Skeletal muscle satellite cell (primary cell): ENCODE measurements at regions not wholly inside any gene's neighbourhood (a gene's known extent, or its start where the extent isn't known, plus 50 kb on each side); places are given as distances from the start of the nearest gene placed in this dataset.
"Not testable (repeated sequence)": the region's sequence is repeated elsewhere in the genome, so short reads cannot be mapped to it uniquely, and the experiment has no call there.

Source experiments
- H3K27me3 ChIP-seq: 2 replicates; pipeline ENCODE4 v1.7.0; 2013; ENCODE audit warnings: low read length; ENCODE audit not compliant: control insufficient read depth, insufficient read depth
- H3K36me3 ChIP-seq: 2 replicates; pipeline ENCODE4 v1.7.0; 2013; ENCODE audit warnings: mild to moderate bottlenecking, control low read depth, low read length; ENCODE audit not compliant: insufficient read depth
- H3K4me1 ChIP-seq: 2 replicates; pipeline ENCODE4 v1.7.0; 2013; ENCODE audit warnings: low read length; ENCODE audit not compliant: control insufficient read depth, insufficient read depth
- H3K4me2 ChIP-seq: 2 replicates; pipeline ENCODE4 v1.7.0; 2013; ENCODE audit warnings: mild to moderate bottlenecking, low read length
- H3K4me3 ChIP-seq: 2 replicates; pipeline ENCODE4 v1.7.0; 2013; ENCODE audit warnings: low read length
- H3K9ac ChIP-seq: 2 replicates; pipeline ENCODE4 v1.7.0; 2013; ENCODE audit warnings: mild to moderate bottlenecking, low read depth, low read length, moderate library complexity
- H3K9me3 ChIP-seq: replicated peaks from 2 replicates; pipeline ENCODE4 v1.7.0; 2013; ENCODE audit warnings: mild to moderate bottlenecking, control low read depth, low read length

DNA sequence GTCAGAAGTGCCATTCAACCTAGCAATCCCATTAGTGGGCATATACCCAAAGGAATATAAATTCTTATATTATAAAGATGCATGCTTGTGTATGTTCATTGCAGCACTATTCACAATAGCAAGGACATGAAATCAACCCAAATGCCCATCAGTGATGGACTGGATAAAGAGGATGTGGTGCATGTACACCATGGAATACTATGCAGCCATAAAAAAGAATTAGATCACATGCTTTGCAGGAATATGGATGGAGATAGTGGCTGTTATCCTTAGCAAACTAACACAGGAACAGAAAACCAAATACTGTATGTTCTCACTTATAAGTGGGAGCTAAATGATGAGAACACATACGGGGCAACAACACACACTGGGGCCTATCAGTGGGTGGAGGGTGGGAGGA, 75.5 kb upstream of the UCN3 start:
- H3K9me3 ChIP-seq, H3K4me3 ChIP-seq, H3K4me2 ChIP-seq, H3K27me3 ChIP-seq, H3K9ac ChIP-seq, H3K36me3 ChIP-seq: not testable (repeated sequence)
- peaks cover 30% of the 10 kb centered on the region for H3K4me1 ChIP-seq

DNA sequence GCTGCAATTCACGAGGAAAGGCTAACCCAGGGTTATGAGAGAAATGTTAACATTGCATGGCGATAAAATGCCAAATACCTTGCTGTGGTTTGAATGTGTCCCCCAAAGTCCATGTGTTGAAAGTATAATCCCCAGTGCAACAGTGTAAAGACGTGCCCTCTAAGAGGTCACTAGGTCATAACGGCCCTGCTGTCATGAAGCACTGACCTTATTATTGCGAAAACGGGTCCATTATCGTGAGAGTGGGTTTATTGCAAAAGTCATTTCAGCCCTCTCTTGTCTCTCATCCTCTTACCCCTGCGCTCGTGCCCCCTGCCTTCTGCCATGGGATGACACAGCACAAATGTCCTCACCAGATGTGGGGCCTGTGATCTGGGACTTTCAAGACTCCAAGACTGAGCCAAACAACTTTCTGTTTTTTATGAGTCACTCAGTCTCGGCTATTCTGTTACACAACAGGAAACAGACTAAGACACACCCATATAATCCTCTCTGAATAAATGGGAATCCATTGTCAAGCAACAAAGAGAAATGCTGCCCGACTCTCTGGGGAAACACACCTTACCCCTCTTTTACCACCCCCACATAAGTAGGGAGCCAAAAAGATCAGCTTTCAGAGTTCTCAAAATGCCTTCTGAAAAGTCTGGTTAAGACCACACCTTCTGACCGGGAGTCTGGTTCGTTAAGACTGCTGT, 73.1 kb upstream of the UCN3 start:
- Histone ChIP-seq H3K4me1 (peaks cover 23% of the 10 kb centered on the region), H3K4me3 (peak overlapping the region; percentile 12), H3K36me3 (no peaks in the 10 kb centered on the region), H3K9ac (peak overlapping the region; percentile 45), H3K4me2 (peak overlapping the region; percentile 52), H3K9me3 (no peaks in the 10 kb centered on the region), H3K27me3 (no peaks in the 10 kb centered on the region)

- H3K27me3 ChIP-seq, result no peaks in the 10 kb centered on the region
- peak overlapping the region; percentile 45 for H3K9ac ChIP-seq
- no peaks in the 10 kb centered on the region for H3K9me3 ChIP-seq
- H3K36me3 ChIP-seq, result no peaks in the 10 kb centered on the region
- H3K4me1 ChIP-seq, result peaks cover 23% of the 10 kb centered on the region
- H3K4me3 ChIP-seq, result peak overlapping the region; percentile 12
- peak overlapping the region; percentile 52 for H3K4me2 ChIP-seq
Observed at GRCh38 chr10:5292196-5292735, 72.5 kb upstream of the UCN3 start.

DNA sequence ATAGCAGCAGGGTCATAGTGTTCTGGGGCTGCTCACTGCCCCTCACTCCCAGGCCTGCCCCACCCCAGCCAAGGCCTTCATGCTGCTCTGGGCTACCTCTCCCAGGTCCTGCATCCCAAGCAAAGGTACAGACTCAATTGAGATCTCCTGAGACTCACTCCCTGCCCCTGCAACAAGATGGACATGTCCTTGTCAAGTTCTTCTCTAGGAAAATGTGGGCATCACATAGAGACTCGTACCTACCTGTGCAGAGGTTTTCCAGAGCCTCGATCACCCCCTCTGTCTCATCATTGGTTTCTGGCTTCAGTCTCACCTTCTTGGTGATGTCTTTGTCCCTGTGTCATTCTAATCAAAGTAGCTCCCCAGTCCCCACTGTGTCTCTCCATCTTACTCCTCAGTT, 71.8 kb upstream of the UCN3 start:
- H3K9ac ChIP-seq, H3K4me3 ChIP-seq, H3K27me3 ChIP-seq, H3K4me2 ChIP-seq, H3K36me3 ChIP-seq, H3K9me3 ChIP-seq: not testable (repeated sequence)
- H3K4me1 ChIP-seq, result peaks cover 25% of the 10 kb centered on the region

DNA sequence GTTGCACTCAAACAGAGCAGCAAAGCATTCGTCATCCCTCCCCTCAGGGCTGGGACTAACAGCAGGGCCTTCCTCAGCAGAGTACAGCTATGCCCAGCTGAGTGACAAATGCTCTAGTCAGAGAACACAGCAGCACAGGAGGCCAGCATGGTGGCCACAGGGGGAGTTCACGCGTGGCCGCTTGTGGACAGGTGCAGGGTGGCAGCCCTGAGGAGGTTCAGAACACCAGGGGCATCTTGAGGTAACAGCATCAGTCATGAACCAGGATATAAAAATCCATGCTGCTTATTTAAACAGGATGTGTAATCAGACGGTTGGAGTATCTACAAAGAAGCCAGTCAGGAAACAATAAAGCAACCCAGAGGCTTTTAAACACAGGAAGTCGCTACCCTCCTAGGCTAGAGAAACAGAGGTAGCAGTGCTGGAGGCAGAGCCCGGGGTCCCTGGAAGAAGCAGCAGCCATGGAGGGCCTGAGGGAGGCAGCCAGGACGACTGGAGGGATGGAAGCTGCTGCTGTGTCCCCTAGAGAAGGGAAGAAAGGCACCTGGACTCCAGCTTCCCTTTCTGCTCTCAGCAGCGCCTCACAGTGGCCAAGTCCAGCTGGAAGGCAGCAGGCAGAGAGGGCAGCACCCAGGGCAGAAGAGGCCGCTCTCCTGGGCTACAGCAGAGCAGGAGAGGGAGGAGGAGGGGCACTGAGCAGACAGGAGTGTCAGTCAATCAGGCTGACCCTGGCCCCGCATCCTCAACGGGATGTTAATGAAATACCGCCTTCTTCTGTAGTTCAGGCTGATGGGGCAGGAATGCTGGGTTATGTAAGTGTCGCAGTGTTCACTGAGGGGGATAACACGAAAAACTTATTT, 70.8 kb upstream of the UCN3 start:
- H3K4me1 ChIP-seq, result peaks cover 25% of the 10 kb centered on the region
- H3K9me3 ChIP-seq, result no peaks in the 10 kb centered on the region
- H3K27me3 ChIP-seq, result no peaks in the 10 kb centered on the region
- H3K9ac ChIP-seq, result no peak overlapping the region
- H3K4me2 ChIP-seq, result no peak overlapping the region
- H3K4me3 ChIP-seq, result no peak overlapping the region
- no peaks in the 10 kb centered on the region for H3K36me3 ChIP-seq

- Histone ChIP-seq H3K36me3 (no peaks in the 10 kb centered on the region), H3K27me3 (no peaks in the 10 kb centered on the region), H3K4me2 (no peak overlapping the region), H3K4me3 (no peak overlapping the region), H3K9me3 (no peaks in the 10 kb centered on the region), H3K4me1 (peaks cover 10% of the 10 kb centered on the region), H3K9ac (no peak overlapping the region)
Observed at GRCh38 chr10:5297466-5297865, 67.3 kb upstream of the UCN3 start.

- Histone ChIP-seq H3K36me3 (no peaks in the 10 kb centered on the region), H3K4me2 (no peak overlapping the region), H3K9ac (no peak overlapping the region), H3K27me3 (no peaks in the 10 kb centered on the region), H3K4me1 (peaks cover 9% of the 10 kb centered on the region), H3K4me3 (no peak overlapping the region), H3K9me3 (no peaks in the 10 kb centered on the region)
Observed at GRCh38 chr10:5297996-5298395, 66.8 kb upstream of the UCN3 start.

GRCh38 chr10:5299950-5300349, 64.8 kb upstream of the UCN3 start:
- H3K4me2 ChIP-seq, result no peak overlapping the region
- H3K9ac ChIP-seq, result no peak overlapping the region
- no peaks in the 10 kb centered on the region for H3K9me3 ChIP-seq
- H3K4me1 ChIP-seq, result peaks cover 2% of the 10 kb centered on the region
- H3K36me3 ChIP-seq, result no peaks in the 10 kb centered on the region
- no peaks in the 10 kb centered on the region for H3K27me3 ChIP-seq
- no peak overlapping the region for H3K4me3 ChIP-seq

DNA sequence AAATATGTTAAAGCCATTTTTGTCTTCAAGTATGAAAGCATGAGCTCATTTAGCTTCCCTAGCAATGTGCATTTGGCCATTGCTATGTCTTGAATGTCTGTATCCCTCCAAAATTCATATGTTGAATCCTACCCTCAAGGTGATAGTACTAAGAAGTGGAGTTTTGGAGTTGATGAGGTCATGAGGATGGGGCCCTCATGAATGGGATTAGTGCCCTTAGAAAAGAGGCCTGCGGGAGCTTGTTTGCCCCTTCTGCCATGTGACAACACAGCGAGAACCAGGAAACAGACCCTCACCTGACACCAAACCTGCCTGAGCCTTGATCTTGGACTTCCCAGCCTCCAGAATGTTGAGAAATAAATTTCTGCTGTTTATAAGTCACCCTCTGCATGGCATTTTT, 61.3 kb upstream of the UCN3 start:
- peaks cover 5% of the 10 kb centered on the region for H3K27me3 ChIP-seq
- no peak overlapping the region for H3K4me2 ChIP-seq
- no peak overlapping the region for H3K9ac ChIP-seq
- H3K9me3 ChIP-seq, result no peaks in the 10 kb centered on the region
- H3K4me3 ChIP-seq, result no peak overlapping the region
- H3K4me1 ChIP-seq, result no peaks in the 10 kb centered on the region
- no peaks in the 10 kb centered on the region for H3K36me3 ChIP-seq

GRCh38 chr10:5305374-5305773, 59.4 kb upstream of the UCN3 start:
- Histone ChIP-seq H3K36me3 (no peaks in the 10 kb centered on the region), H3K9ac (no peak overlapping the region), H3K27me3 (peaks cover 12% of the 10 kb centered on the region), H3K9me3 (no peaks in the 10 kb centered on the region), H3K4me1 (no peaks in the 10 kb centered on the region), H3K4me2 (no peak overlapping the region), H3K4me3 (no peak overlapping the region)

- H3K4me2 ChIP-seq, result no peak overlapping the region
- no peaks in the 10 kb centered on the region for H3K36me3 ChIP-seq
- H3K9ac ChIP-seq, result no peak overlapping the region
- H3K4me1 ChIP-seq, result no peaks in the 10 kb centered on the region
- peaks cover 12% of the 10 kb centered on the region for H3K27me3 ChIP-seq
- no peak overlapping the region for H3K4me3 ChIP-seq
- H3K9me3 ChIP-seq, result no peaks in the 10 kb centered on the region
Observed at GRCh38 chr10:5310914-5311313, 53.9 kb upstream of the UCN3 start.
